HL-60 (cell line): ENCODE measurements at regions not wholly inside any gene's neighbourhood (a gene's known extent, or its start where the extent isn't known, plus 50 kb on each side); places are given as distances from the start of the nearest gene placed in this dataset.

Source experiments
- DNase-seq, 2 experiments: peaks; one replicate each; pipeline ENCODE4 v3.0.0-alpha.2; 2010 to 2020; ENCODE audit warnings: low read depth in 1 of 2, low spot score in 1 of 2
- H3K27ac ChIP-seq: fragments of 250-450 bp; sonication (Bioruptor Pico); replicated peaks from 2 replicates; pipeline ENCODE4 v1.5.1; 2020; ENCODE audit warnings: mild to moderate bottlenecking, moderate library complexity
- H3K27me3 ChIP-seq: fragments of 250-450 bp; sonication (Bioruptor Pico); 2 replicates; pipeline ENCODE4 v1.5.1; 2021; ENCODE audit warnings: mild to moderate bottlenecking, moderate library complexity; ENCODE audit not compliant: insufficient read depth, poor library complexity, severe bottlenecking
- H3K4me3 ChIP-seq: replicated peaks from 2 replicates; pipeline ENCODE4 v1.5.1; 2011; ENCODE audit warnings: mild to moderate bottlenecking, control low read depth, low read length; ENCODE audit not compliant: insufficient read depth
- CTCF ChIP-seq: IDR thresholded peaks from one replicate; pipeline ENCODE4 v1.5.1; 2011; ENCODE audit warnings: low read length, control low read depth, inconsistent platforms; ENCODE audit not compliant: insufficient read depth
- GABPA ChIP-seq: IDR thresholded peaks from 2 replicates; pipeline ENCODE4 v1.6.1; 2012; ENCODE audit warnings: low read depth
- POLR2AphosphoS5 ChIP-seq: IDR thresholded peaks from 2 replicates; pipeline ENCODE4 v1.6.1; 2012; ENCODE audit warnings: low read depth
- REST ChIP-seq: IDR thresholded peaks from 2 replicates; pipeline ENCODE4 v1.6.1; 2012; ENCODE audit warnings: low read depth; ENCODE audit not compliant: insufficient replicate concordance
- SPI1 ChIP-seq: IDR thresholded peaks from 2 replicates; pipeline ENCODE4 v1.6.1; 2012; ENCODE audit warnings: low read depth, mild to moderate bottlenecking, borderline replicate concordance

GRCh38 chr15:38650936-38651327, 86.3 kb upstream of the RASGRP1 start:
- peak in 1 of 2 experiments; percentile 18 for DNase-seq
- Histone ChIP-seq H3K27me3 (no peaks in the 10 kb centered on the region), H3K4me3 (no peak overlapping the region), H3K27ac (no peak overlapping the region; the same call in 1 of the 2 replicates)
- TF ChIP-seq POLR2AphosphoS5 (no peak), GABPA (no peak), CTCF (no peak), REST (no peak), SPI1 (no peak)

- no peak overlapping the region for H3K27ac ChIP-seq
- H3K27me3 ChIP-seq = no peaks in the 10 kb centered on the region
- TF ChIP-seq CTCF (no peak), SPI1 (no peak), GABPA (no peak), REST (no peak)
- H3K4me3 ChIP-seq = no peak overlapping the region
- no peak for DNase-seq
Measured at GRCh38 chr15:38651328-38652038, 86.9 kb upstream of the RASGRP1 start.

- H3K4me3 ChIP-seq = no peak overlapping the region
- H3K27ac ChIP-seq = no peak overlapping the region
- no peaks in the 10 kb centered on the region for H3K27me3 ChIP-seq
- TF ChIP-seq SPI1 (no peak), POLR2AphosphoS5 (no peak), GABPA (no peak), REST (no peak), CTCF (no peak)
- no peak for DNase-seq
Measured at GRCh38 chr15:38652183-38652794, 87.7 kb upstream of the RASGRP1 start.
